GM21526 (cell line): ENCODE measurements at regions not wholly inside any gene's neighbourhood (a gene's known extent, or its start where the extent isn't known, plus 50 kb on each side); places are given as distances from the start of the nearest gene placed in this dataset.

Experiments
- ATAC-seq: cut with Tn5 transposase; IDR thresholded peaks from one replicate; pipeline ENCODE4 v1.9.1; 2021; ENCODE audit warnings: moderate library complexity; ENCODE audit not compliant: unreplicated experiment, low FRiP score

- ATAC-seq = no peak
Measured at GRCh38 chr11:45450189-45450588, 164.0 kb upstream of the SYT13 start.

GRCh38 chr11:45449036-45449601 is 163.0 kb upstream of the SYT13 start:
- no peak for ATAC-seq

GRCh38 chr11:45448561-45448960 is 162.4 kb upstream of the SYT13 start:
- no peak for ATAC-seq

- ATAC-seq = no peak
Measured at GRCh38 chr11:45446998-45447397, 160.9 kb upstream of the SYT13 start.

GRCh38 chr11:45446434-45446833 is 160.3 kb upstream of the SYT13 start:
- no peak for ATAC-seq

- no peak for ATAC-seq
Measured at GRCh38 chr11:45444796-45445195, 158.7 kb upstream of the SYT13 start.

GRCh38 chr11:45440111-45440510 is 154.0 kb upstream of the SYT13 start:
- no peak for ATAC-seq

GRCh38 chr11:45436966-45437365 is 150.8 kb upstream of the SYT13 start:
- no peak for ATAC-seq

GRCh38 chr11:45436118-45436517 is 150.0 kb upstream of the SYT13 start:
- ATAC-seq = no peak

- ATAC-seq = no peak
Measured at GRCh38 chr11:45435706-45436105, 149.6 kb upstream of the SYT13 start.

- no peak for ATAC-seq
Measured at GRCh38 chr11:45432910-45433309, 146.8 kb upstream of the SYT13 start.

- ATAC-seq = no peak
Measured at GRCh38 chr11:45432100-45432499, 146.0 kb upstream of the SYT13 start.

GRCh38 chr11:45431046-45432018 is 145.2 kb upstream of the SYT13 start:
- ATAC-seq = no peak

GRCh38 chr11:45430361-45430760 is 144.2 kb upstream of the SYT13 start:
- ATAC-seq = no peak

GRCh38 chr11:45429719-45430118 is 143.6 kb upstream of the SYT13 start:
- ATAC-seq = no peak

- no peak for ATAC-seq
Measured at GRCh38 chr11:45428541-45429230, 142.5 kb upstream of the SYT13 start.

GRCh38 chr11:45428116-45428515 is 142.0 kb upstream of the SYT13 start:
- no peak for ATAC-seq

- no peak for ATAC-seq
Measured at GRCh38 chr11:45424411-45425180, 138.5 kb upstream of the SYT13 start.

GRCh38 chr11:45423475-45424120 is 137.5 kb upstream of the SYT13 start:
- ATAC-seq = no peak

- no peak for ATAC-seq
Measured at GRCh38 chr11:45423036-45423435, 136.9 kb upstream of the SYT13 start.
